ENCODE measurements at regions not wholly inside any gene's neighbourhood (a gene's known extent, or its start where the extent isn't known, plus 50 kb on each side); places are given as distances from the start of the nearest gene placed in this dataset.
"Not testable (repeated sequence)": the region's sequence is repeated elsewhere in the genome, so short reads cannot be mapped to it uniquely, and the experiment has no call there.

GRCh38 chr7:113593455-113593854, 325.4 kb downstream of the PPP1R3A start:
- DNase-seq (ENCODE audit: low read depth) = not testable (repeated sequence)

GRCh38 chr7:113592924-113593323, 325.9 kb downstream of the PPP1R3A start:
- not testable (repeated sequence) for DNase-seq (ENCODE audit: low read depth)

DNA sequence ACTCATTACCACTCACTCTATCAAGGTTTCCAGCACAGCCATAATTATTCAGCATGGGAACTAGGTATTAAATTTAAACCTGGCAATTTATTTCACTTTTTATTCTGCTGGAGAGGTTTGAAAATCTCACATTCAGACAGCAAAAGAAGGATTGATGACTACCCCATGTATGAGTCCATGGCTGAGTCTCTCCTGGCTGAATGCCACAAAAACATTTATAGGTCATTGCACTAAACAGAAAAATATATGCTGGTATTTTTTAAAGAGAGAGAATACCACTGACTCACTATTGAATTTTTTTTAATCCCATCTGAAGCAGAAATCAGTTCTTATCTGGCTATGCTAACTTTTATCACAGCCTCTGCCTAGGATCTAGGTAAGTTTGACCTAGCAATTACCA, 336.3 kb downstream of the PPP1R3A start:
- DNase-seq (ENCODE audit: low read depth) = no peak

DNA sequence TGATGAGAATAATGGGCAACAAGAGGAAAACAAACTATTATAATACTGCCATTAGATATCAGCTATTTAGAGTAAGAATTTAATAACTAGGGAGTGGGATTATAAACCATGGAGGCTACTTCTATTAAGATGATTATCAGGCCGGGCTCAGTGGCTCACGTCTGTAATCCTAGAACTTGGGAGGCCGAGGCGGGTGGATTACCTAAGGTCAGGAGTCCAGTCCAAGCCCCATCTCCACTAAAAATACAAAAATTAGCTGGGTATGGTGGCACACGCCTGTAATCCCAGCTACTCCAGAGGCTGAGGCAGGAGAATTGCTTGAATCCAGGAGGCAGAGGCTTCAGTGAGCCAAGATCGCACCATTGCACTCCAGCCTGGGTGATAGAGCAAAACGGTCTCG, 355.6 kb downstream of the PPP1R3A start:
- not testable (repeated sequence) for DNase-seq (ENCODE audit: low read depth)

DNA sequence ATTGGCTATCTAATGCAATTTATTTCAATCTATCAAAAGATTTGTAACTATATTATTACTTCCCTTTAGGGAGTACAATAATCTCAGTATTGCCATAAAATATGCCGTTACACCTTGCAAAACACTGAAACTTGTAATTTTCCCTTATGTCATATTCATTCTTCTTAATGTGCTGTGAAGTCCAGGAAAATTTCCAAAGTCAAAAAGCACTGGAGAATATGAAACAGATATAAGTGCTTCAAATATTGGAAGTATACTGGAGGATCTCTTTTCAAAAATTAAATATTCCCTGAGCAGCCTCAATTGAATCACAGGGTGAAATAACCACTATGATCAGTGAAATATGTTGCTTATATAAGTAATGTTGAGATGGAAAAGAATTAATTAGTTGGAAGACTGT, 356.0 kb downstream of the PPP1R3A start:
- DNase-seq (ENCODE audit: low read depth) = no peak

GRCh38 chr7:113562242-113562641, 356.6 kb downstream of the PPP1R3A start:
- DNase-seq (ENCODE audit: low read depth) = no peak

GRCh38 chr7:113561446-113561845, 357.4 kb downstream of the PPP1R3A start:
- DNase-seq (ENCODE audit: low read depth) = no peak

- no peak for DNase-seq (ENCODE audit: low read depth)
These were observed 367.8 kb downstream of the PPP1R3A start for GRCh38 chr7:113550966-113551365.

GRCh38 chr7:113548561-113548960, 370.2 kb downstream of the PPP1R3A start:
- no peak for DNase-seq (ENCODE audit: low read depth)

- DNase-seq (ENCODE audit: low read depth) = no peak
These were observed 370.7 kb downstream of the PPP1R3A start for GRCh38 chr7:113548137-113548536.

DNA sequence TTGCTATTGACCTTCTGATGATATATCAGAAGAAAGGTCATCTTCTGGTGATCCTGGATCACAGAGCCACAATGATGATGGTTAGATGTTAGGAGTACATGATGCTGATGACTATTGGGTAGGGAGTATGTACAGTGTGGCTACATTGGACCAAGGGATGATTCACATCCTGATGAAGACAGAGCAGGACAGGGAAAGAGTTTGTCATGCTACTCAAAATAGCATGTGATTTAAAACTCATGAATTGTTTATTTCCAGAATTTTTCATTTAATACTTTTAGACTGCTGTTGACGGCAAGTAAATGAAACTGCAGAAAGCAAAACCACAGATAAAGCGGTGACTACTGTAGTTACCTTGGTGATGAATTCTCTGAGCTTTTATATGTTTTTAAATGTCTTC, 397.3 kb downstream of the PPP1R3A start:
- no peak for DNase-seq (ENCODE audit: low read depth)

DNA sequence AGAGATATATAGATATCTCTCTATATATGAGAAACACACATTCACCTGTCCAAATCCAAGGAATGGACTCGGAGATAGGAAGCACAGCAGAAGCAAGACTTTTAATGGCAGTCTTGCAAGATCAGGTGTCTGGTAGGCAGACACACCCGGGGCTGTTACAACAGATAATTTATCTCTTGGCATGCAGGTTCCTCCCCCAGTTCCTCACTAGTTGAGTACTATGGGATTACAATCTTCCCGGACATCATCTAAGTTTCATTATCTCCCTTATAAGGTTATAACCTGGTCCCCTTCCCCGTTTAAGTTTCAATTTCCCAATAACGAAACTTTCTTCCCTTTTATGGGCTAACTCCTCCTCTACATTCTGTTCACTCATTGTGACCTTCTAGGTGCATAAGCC, 399.3 kb downstream of the PPP1R3A start:
- no peak for DNase-seq (ENCODE audit: low read depth)

DNA sequence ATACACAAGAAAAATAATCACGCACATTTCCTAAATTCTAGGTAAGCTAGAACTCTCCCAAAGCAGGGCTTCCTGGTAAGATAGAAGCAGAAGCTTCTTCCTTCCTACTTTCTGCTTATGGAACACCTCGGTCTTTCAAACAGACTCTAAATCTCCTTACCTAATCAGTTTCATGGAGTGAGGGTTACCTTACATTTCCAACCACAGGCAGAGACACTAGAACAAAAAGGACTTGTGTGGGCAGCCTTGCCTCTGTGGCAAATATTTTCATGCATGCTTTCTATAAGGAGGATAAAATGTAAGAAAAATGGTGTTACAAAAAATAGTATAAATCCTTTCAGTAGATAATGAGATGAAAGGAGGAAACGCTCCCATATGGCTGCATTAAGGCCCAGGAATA, 386.3 kb upstream of the SMIM30 start:
- no peak for DNase-seq (ENCODE audit: low read depth)

GRCh38 chr7:113504142-113504541, 385.8 kb upstream of the SMIM30 start:
- DNase-seq (ENCODE audit: low read depth) = no peak

DNA sequence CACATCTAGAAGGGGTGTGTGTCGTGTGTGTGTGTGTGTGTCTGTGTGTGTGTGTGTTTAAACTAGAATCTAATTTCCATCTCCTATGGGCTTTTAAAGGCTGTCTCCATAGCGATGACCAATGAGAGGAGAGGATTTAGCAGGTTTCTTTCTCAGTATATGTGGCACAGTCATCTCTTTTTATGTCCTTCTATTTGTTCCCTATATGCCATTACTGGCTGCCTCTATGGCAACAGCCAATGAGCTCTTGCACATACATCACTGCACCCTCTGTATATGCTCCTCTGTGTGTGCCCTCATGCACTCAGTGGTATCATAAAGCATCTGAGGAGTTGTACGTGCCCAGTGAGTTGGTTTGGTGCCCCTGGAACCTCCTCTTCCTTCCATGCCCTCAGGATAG, 378.2 kb upstream of the SMIM30 start:
- not testable (repeated sequence) for DNase-seq (ENCODE audit: low read depth)

DNA sequence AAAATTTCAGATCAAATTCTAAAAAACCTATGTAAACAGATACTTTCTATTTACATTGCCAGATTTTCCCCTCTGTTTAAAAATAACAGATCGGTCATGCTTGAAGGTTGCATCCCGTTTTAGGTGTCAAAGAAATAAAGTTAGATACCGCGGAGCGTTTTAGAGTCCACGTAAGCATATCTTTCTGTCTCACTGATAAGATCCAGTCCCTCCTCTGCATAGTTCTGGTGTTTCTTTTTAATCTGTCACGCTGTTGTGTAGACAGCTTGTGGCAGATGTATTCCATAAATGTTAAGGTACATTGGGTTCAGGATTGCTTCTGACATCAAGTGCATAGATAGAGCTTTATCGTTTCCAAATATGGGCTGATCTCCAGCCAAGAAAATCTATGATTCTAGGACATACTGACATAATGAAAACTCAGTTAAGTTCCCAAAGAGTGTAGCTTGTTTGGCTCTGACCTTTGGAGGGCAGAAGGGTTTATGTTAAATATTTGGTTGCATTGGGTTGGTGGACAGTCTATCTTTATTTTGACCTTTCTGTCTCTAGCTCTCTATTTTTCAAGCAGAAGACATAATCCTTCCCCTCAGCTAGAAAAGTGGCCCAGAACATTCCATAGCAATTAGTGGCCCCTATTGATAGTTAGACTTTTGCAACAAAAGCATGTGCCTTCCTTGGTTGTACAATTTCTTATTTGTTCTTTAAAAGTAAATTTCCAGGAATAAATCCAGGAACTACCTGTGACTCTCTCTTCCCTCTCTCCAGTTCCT, 376.6 kb upstream of the SMIM30 start:
- not testable (repeated sequence) for DNase-seq (ENCODE audit: low read depth)

GRCh38 chr7:113491305-113491704, 373.0 kb upstream of the SMIM30 start:
- DNase-seq (ENCODE audit: low read depth) = no peak

- DNase-seq (ENCODE audit: low read depth) = no peak
These were observed 369.8 kb upstream of the SMIM30 start for GRCh38 chr7:113487925-113488731.

- DNase-seq (ENCODE audit: low read depth) = no peak
These were observed 368.2 kb upstream of the SMIM30 start for GRCh38 chr7:113486548-113486947.

DNA sequence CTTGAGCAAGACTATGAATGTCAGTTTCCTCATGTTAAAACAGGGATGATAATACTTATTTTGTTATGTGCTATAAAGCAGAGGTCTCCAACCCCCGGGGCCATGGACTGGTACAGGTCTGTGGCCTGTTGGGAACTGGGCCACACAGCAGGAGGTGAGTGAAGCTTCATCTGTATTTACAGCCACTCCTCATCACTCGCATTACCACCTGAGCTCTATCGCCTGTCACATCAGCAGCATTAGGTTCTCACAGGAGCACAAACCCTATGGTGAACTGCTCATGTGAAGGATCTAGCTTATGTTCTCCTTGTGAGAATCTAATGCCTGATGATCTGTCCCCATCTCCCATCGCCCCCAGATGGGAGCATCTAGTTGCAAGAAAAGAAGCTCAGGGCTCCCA, 365.3 kb upstream of the SMIM30 start:
- DNase-seq (ENCODE audit: low read depth) = no peak

GRCh38 chr7:113480537-113480936, 362.2 kb upstream of the SMIM30 start:
- no peak for DNase-seq (ENCODE audit: low read depth)

- no peak for DNase-seq (ENCODE audit: low read depth)
These were observed 345.9 kb upstream of the SMIM30 start for GRCh38 chr7:113464096-113464855.

- DNase-seq (ENCODE audit: low read depth) = no peak
These were observed 341.7 kb upstream of the SMIM30 start for GRCh38 chr7:113460067-113460466.
